K562 (cell line): ENCODE measurements at regions not wholly inside any gene's neighbourhood (a gene's known extent, or its start where the extent isn't known, plus 50 kb on each side); places are given as distances from the start of the nearest gene placed in this dataset.

ENCODE experiments used
- ATAC-seq: fragments of 200-7000 bp; cut with Tn5 transposase; 3 replicates; pipeline ENCODE4 v1.9.1; 2020; ENCODE audit warnings: moderate library complexity
- BruUV-seq: library from RNA; stranded (reverse); fragments of 400-500 nt; replicated peaks from 2 replicates; lab custom pipeline; 2021; lab: Mats Ljungman, UMichigan
- CTCF ChIA-PET: fragments of 300-600 bp; formaldehyde crosslinking; extraction: SDS; loops from one replicate; lab custom pipeline; 2021; ENCODE audit warnings: low intra/inter-chr PET ratio; lab: Yijun Ruan, JAX
- POLR2A ChIA-PET: fragments of 300-600, 350-650 bp; sonication (Branson Sonifier 250); formaldehyde crosslinking; extraction: SDS; loops from one replicate; lab custom pipeline; 2021; ENCODE audit warnings: antibody characterized with exemption, inconsistent platforms; lab: Yijun Ruan, JAX
- DNase-seq, 4 experiments: peaks; one replicate each; pipeline versions ENCODE4 v3.0.0 to v3.0.0-alpha.2; 2011 to 2018; ENCODE audit warnings: low spot score in 3 of 4, mixed read lengths in 3 of 4; ENCODE audit errors: extremely low read depth in 1 of 4
- FAIRE-seq: peaks from 2 replicates; lab custom pipeline; 2011; peaks lifted over from hg19 to GRCh38; lab: Jason Lieb, UNC
- H2AFZ ChIP-seq: 2 replicates; pipeline ENCODE4 v1.6.0; 2011; ENCODE audit warnings: low read depth, low read length, control low read depth, inconsistent platforms
- H3K27ac ChIP-seq: fragments of 200-600 bp; 3 replicates; pipeline ENCODE4 v1.8.0; 2011; ENCODE audit warnings: low read depth, mild to moderate bottlenecking, control low read depth, inconsistent platforms, low read length, moderate library complexity, mixed read lengths; ENCODE audit errors: extremely low read depth
- H3K27me3 ChIP-seq, 2 experiments: fragments of 300-600 bp in 1 of 2; 2 replicates in 1 of 2; 3 replicates in 1 of 2; pipeline versions ENCODE4 v1.6.0 to v1.8.0; 2011; ENCODE audit warnings: inconsistent platforms in 2 of 2, low read length in 2 of 2, mild to moderate bottlenecking in 1 of 2, mixed read lengths in 1 of 2, moderate library complexity in 1 of 2; ENCODE audit not compliant: control insufficient read depth in 2 of 2, insufficient read depth in 2 of 2
- H3K36me3 ChIP-seq: fragments of 300-600 bp; 3 replicates; pipeline ENCODE4 v1.8.0; 2011; ENCODE audit warnings: mild to moderate bottlenecking, low read length, inconsistent platforms; ENCODE audit not compliant: control insufficient read depth, insufficient read depth
- H3K4me1 ChIP-seq, 2 experiments: fragments of 200-600 bp in 1 of 2; replicated peaks in 1 of 2; 2 replicates in 1 of 2; 3 replicates in 1 of 2; pipeline versions ENCODE4 v1.5.1 to v1.8.0; 2011; ENCODE audit warnings: inconsistent platforms in 2 of 2, low read length in 2 of 2, mild to moderate bottlenecking in 1 of 2, mixed read lengths in 1 of 2, moderate library complexity in 1 of 2; ENCODE audit not compliant: control insufficient read depth in 2 of 2, insufficient read depth in 2 of 2
- H3K4me2 ChIP-seq: 2 replicates; pipeline ENCODE4 v1.6.1; 2011; ENCODE audit warnings: low read length, control low read depth, inconsistent platforms, mixed read lengths; ENCODE audit not compliant: insufficient read depth
- H3K4me3 ChIP-seq: fragments of 200-600 bp; sonication (generic), shearing (Covaris generic); 2 replicates; pipeline ENCODE4 v1.5.1; 2016; ENCODE audit warnings: control low read depth, inconsistent platforms
- H3K79me2 ChIP-seq: fragments of 200-600 bp; 3 replicates; pipeline ENCODE4 v1.8.0; 2011; ENCODE audit warnings: low read length, inconsistent platforms; ENCODE audit not compliant: control insufficient read depth, insufficient read depth
- H3K9ac ChIP-seq, 2 experiments: 2 replicates each; pipeline versions ENCODE4 v1.6.0 to v1.6.1; 2011; ENCODE audit warnings: low read depth in 2 of 2, low read length in 2 of 2, control low read depth in 1 of 2, inconsistent platforms in 1 of 2, mild to moderate bottlenecking in 1 of 2, mixed read lengths in 1 of 2; ENCODE audit not compliant: insufficient read depth in 1 of 2
- H3K9me1 ChIP-seq: one replicate; pipeline ENCODE4 v1.6.0; 2011; ENCODE audit warnings: inconsistent platforms, mild to moderate bottlenecking, low read length, moderate library complexity; ENCODE audit not compliant: control insufficient read depth, insufficient read depth
- H3K9me3 ChIP-seq: replicated peaks from 2 replicates; pipeline ENCODE4 v1.5.1; 2011; ENCODE audit warnings: low read depth, low read length, inconsistent platforms; ENCODE audit not compliant: control insufficient read depth, insufficient read depth
- H4K20me1 ChIP-seq: replicated peaks from 2 replicates; pipeline ENCODE4 v1.6.1; 2011; ENCODE audit warnings: low read length, inconsistent platforms, mixed read lengths; ENCODE audit not compliant: control insufficient read depth, insufficient read depth
- POLR2B ChIP-seq: fragments of 450-650 bp; IDR thresholded peaks from 2 replicates; pipeline ENCODE4 v1.6.1; 2018; ENCODE audit warnings: low read depth; ENCODE audit not compliant: partially characterized antibody
- POU5F1 ChIP-seq: fragments of 150-350 bp; IDR thresholded peaks from 2 replicates; pipeline ENCODE4 v1.6.1; 2014; ENCODE audit warnings: borderline replicate concordance, low read length, low read depth, mild to moderate bottlenecking; ENCODE audit not compliant: partially characterized antibody
- SMARCC2 ChIP-seq: fragments of 450-650 bp; IDR thresholded peaks from 2 replicates; pipeline ENCODE4 v1.6.1; 2017; ENCODE audit warnings: antibody characterized with exemption, moderate library complexity, mild to moderate bottlenecking, low read depth
- TAF1 ChIP-seq: IDR thresholded peaks from 2 replicates; pipeline ENCODE4 v1.6.1; 2011; ENCODE audit warnings: mild to moderate bottlenecking, low read length, moderate library complexity; ENCODE audit not compliant: insufficient read depth, control insufficient read depth, severe bottlenecking; ENCODE audit errors: extremely low read depth
- TEAD2 ChIP-seq: fragments of 450-650 bp; IDR thresholded peaks from 2 replicates; pipeline ENCODE4 v1.6.1; 2016; ENCODE audit warnings: missing genetic modification characterization, control low read depth, missing compliant biosample characterization
- YBX1 ChIP-seq: fragments of 450-650 bp; IDR thresholded peaks from 2 replicates; pipeline ENCODE4 v1.7.1; 2016; ENCODE audit warnings: mild to moderate bottlenecking
- ZFP1 ChIP-seq: fragments of 450-650 bp; formaldehyde crosslinking; IDR thresholded peaks from 2 replicates; pipeline ENCODE4 v1.4.0; 2020; ENCODE audit warnings: mild to moderate bottlenecking, mixed read lengths
- ZKSCAN3 ChIP-seq: fragments of 250-450 bp; sonication (Bioruptor Pico); IDR thresholded peaks from 2 replicates; pipeline ENCODE4 v1.4.0; 2020
- ZNF23 ChIP-seq: fragments of 250-450 bp; sonication (Bioruptor Pico); IDR thresholded peaks from 2 replicates; pipeline ENCODE4 v1.4.0; 2020; ENCODE audit warnings: mild to moderate bottlenecking
- WGBS: fragments of 100-300 bp; shearing (Covaris generic); methylation state at CpG from one replicate; pipeline ENCODE4 v1.1.6; 2016; ENCODE audit warnings: low coverage, mixed read lengths; ENCODE audit not compliant: insufficient coverage; ENCODE audit errors: missing lambda C conversion rate; 5-methylcytosine and 5-hydroxymethylcytosine counted together
- in situ Hi-C: fragments of 300-500 bp; cut with MboI; formaldehyde crosslinking; loops from 4 replicates; pipeline ENCODE4 v1.15.0; 2018; ENCODE audit warnings: inconsistent platforms, mixed read lengths
- intact Hi-C: fragments of 100-400 bp; cut with micrococcal nuclease; formaldehyde crosslinking; loops from 2 replicates; pipeline ENCODE4 v1.14.2; 2022
- TF ChIP-seq, protein P1 (sequence below): fragments of 200-400 bp; formaldehyde crosslinking; IDR thresholded peaks from 2 replicates; pipeline ENCODE4 v1.6.1; 2017; ENCODE audit warnings: mild to moderate bottlenecking, low read depth, low read length, moderate library complexity
- TF ChIP-seq, protein P2 (sequence below): fragments of 250-450 bp; sonication (Bioruptor Pico); IDR thresholded peaks from 2 replicates; pipeline ENCODE4 v1.8.0; 2021; ENCODE audit warnings: moderate library complexity, mild to moderate bottlenecking, inconsistent platforms

- Histone ChIP-seq H3K4me2 (no peak overlapping the region), H3K9me1 (no peaks in the 10 kb centered on the region), H3K9ac (no peak overlapping the region), H2AFZ (no peak overlapping the region), H3K4me1 (no peaks in the 10 kb centered on the region), H3K27ac (no peak overlapping the region), H3K27me3 (no peaks in the 10 kb centered on the region), H3K36me3 (no peaks in the 10 kb centered on the region), H3K79me2 (no peaks in the 10 kb centered on the region), H4K20me1 (no peaks in the 10 kb centered on the region), H3K4me3 (no peak overlapping the region), H3K9me3 (0 out of 2 replicates have a peak, but pooled peaks cover 3% of the 10 kb centered on the region)
- no peak for FAIRE-seq
- 0% methylated on average over 2 of the region's 2 CpGs for WGBS
- ChIA-PET CTCF (interaction anchor here (0.7 kb wide), 1 partner anchor 9 kb away, joined by 4 read pairs; no protein-coding TSS in a partner anchor), POLR2A (no interaction called here)
- no peak for TF ChIP-seq ZNF23 (CRISPR knock-in tag)
- TF ChIP-seq POLR2B: no peak
- TF ChIP-seq POU5F1: no peak
- TF ChIP-seq, protein P1, sequence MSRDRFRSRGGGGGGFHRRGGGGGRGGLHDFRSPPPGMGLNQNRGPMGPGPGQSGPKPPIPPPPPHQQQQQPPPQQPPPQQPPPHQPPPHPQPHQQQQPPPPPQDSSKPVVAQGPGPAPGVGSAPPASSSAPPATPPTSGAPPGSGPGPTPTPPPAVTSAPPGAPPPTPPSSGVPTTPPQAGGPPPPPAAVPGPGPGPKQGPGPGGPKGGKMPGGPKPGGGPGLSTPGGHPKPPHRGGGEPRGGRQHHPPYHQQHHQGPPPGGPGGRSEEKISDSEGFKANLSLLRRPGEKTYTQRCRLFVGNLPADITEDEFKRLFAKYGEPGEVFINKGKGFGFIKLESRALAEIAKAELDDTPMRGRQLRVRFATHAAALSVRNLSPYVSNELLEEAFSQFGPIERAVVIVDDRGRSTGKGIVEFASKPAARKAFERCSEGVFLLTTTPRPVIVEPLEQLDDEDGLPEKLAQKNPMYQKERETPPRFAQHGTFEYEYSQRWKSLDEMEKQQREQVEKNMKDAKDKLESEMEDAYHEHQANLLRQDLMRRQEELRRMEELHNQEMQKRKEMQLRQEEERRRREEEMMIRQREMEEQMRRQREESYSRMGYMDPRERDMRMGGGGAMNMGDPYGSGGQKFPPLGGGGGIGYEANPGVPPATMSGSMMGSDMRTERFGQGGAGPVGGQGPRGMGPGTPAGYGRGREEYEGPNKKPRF: no peak
- no peak for TF ChIP-seq YBX1
- TF ChIP-seq ZKSCAN3: no peak
- TF ChIP-seq, protein P2, sequence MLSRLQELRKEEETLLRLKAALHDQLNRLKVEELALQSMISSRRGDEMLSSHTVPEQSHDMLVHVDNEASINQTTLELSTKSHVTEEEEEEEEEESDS (CRISPR knock-in tag): no peak
- TF ChIP-seq ZFP1 (CRISPR knock-in tag): no peak
- no peak for TF ChIP-seq TEAD2 (tag)
- no peak for TF ChIP-seq SMARCC2
- TF ChIP-seq TAF1: no peak
- ATAC-seq: no peak
- in situ Hi-C loops: no loop called here
- no TSS peak for BruUV-seq
- intact Hi-C loops: no loop called here
- DNase-seq: no peak
These were observed 429.8 kb downstream of the TOX3 start for GRCh38 chr16:52117171-52117570.
